DND-41 (cell line): ENCODE measurements at regions not wholly inside any gene's neighbourhood (a gene's known extent, or its start where the extent isn't known, plus 50 kb on each side); places are given as distances from the start of the nearest gene placed in this dataset.

ENCODE experiments used
- ATAC-seq: fragments of 200-7000 bp; cut with Tn5 transposase; 3 replicates; pipeline ENCODE4 v1.9.1; 2021; ENCODE audit warnings: low read depth; ENCODE audit not compliant: insufficient read depth
- DNase-seq: peaks from one replicate; pipeline ENCODE4 v3.0.0-alpha.2; 2020
- H2AFZ ChIP-seq: 2 replicates; pipeline ENCODE4 v1.6.0; 2012; ENCODE audit warnings: low read depth, low read length
- H3K27ac ChIP-seq: 2 replicates; pipeline ENCODE4 v1.5.1; 2012; ENCODE audit warnings: low read length, inconsistent platforms
- H3K27me3 ChIP-seq: fragments of 200-600 bp; sonication (generic); 2 replicates; pipeline ENCODE4 v1.6.0; 2012; ENCODE audit warnings: low read length, mild to moderate bottlenecking, inconsistent platforms; ENCODE audit not compliant: insufficient read depth, poor library complexity
- H3K36me3 ChIP-seq: 2 replicates; pipeline ENCODE4 v1.5.1; 2012; ENCODE audit warnings: low read length, inconsistent platforms; ENCODE audit not compliant: insufficient read depth
- H3K4me1 ChIP-seq: 2 replicates; pipeline ENCODE4 v1.5.1; 2012; ENCODE audit warnings: mild to moderate bottlenecking, low read length; ENCODE audit not compliant: insufficient read depth
- H3K4me2 ChIP-seq: 2 replicates; pipeline ENCODE4 v1.6.0; 2012; ENCODE audit warnings: mild to moderate bottlenecking, moderate library complexity, low read length, inconsistent platforms; ENCODE audit not compliant: insufficient read depth
- H3K4me3 ChIP-seq, 2 experiments: fragments of 200-600 bp in 1 of 2; shearing (Covaris generic) in 1 of 2; 2 replicates each; pipeline ENCODE4 v1.5.1; 2012 to 2016; ENCODE audit warnings: inconsistent platforms in 2 of 2, low read length in 2 of 2, mild to moderate bottlenecking in 2 of 2, low read depth in 1 of 2, moderate library complexity in 1 of 2
- H3K79me2 ChIP-seq: 2 replicates; pipeline ENCODE4 v1.6.0; 2012; ENCODE audit warnings: low read length, inconsistent platforms; ENCODE audit not compliant: insufficient read depth
- H3K9ac ChIP-seq: 2 replicates; pipeline ENCODE4 v1.6.0; 2012; ENCODE audit warnings: low read depth, mild to moderate bottlenecking, inconsistent platforms, low read length, moderate library complexity
- H3K9me3 ChIP-seq: 2 replicates; pipeline ENCODE4 v1.5.1; 2012; ENCODE audit warnings: low read length, moderate library complexity, mild to moderate bottlenecking, inconsistent platforms; ENCODE audit not compliant: insufficient read depth, severe bottlenecking
- H4K20me1 ChIP-seq: 2 replicates; pipeline ENCODE4 v1.6.0; 2012; ENCODE audit warnings: low read length; ENCODE audit not compliant: insufficient read depth
- EZH2 ChIP-seq: IDR thresholded peaks from 3 replicates; pipeline ENCODE4 v1.6.1; 2012; ENCODE audit warnings: borderline replicate concordance, low read depth, mild to moderate bottlenecking, moderate library complexity, low read length, inconsistent platforms; ENCODE audit not compliant: severe bottlenecking
- TF ChIP-seq, protein P1 (sequence below): IDR thresholded peaks from 2 replicates; pipeline ENCODE4 v1.5.1; 2012; ENCODE audit warnings: borderline replicate concordance, low read length, moderate library complexity, mild to moderate bottlenecking; ENCODE audit not compliant: poor library complexity, severe bottlenecking; ENCODE audit errors: extremely low read depth

DNA sequence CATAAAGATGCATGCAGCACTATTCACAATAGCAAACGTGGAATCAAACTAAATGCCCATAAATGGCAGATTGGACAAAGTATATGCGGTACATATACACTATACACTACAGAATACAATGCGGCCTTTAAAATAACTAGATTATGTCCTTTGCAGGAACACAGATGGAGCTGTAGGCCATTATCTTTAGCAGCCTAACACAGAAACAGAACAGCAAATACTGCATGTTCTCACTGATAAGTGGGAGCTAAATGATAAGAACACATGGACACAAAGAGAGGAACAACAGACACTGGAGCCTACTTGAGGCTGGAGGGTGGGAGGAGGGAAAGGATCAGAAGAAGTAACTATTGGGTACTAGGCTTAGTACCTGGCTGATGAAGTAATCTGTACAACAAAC is 758.2 kb downstream of the TLE1 start:
- no peaks in the 10 kb centered on the region for H3K9me3 ChIP-seq
- H3K36me3 ChIP-seq, result no peaks in the 10 kb centered on the region
- no peaks in the 10 kb centered on the region for H3K27me3 ChIP-seq
- H3K27ac ChIP-seq, result no peak overlapping the region
- no peaks in the 10 kb centered on the region for H3K4me1 ChIP-seq
- TF ChIP-seq EZH2, result no peak
- TF ChIP-seq, protein P1, sequence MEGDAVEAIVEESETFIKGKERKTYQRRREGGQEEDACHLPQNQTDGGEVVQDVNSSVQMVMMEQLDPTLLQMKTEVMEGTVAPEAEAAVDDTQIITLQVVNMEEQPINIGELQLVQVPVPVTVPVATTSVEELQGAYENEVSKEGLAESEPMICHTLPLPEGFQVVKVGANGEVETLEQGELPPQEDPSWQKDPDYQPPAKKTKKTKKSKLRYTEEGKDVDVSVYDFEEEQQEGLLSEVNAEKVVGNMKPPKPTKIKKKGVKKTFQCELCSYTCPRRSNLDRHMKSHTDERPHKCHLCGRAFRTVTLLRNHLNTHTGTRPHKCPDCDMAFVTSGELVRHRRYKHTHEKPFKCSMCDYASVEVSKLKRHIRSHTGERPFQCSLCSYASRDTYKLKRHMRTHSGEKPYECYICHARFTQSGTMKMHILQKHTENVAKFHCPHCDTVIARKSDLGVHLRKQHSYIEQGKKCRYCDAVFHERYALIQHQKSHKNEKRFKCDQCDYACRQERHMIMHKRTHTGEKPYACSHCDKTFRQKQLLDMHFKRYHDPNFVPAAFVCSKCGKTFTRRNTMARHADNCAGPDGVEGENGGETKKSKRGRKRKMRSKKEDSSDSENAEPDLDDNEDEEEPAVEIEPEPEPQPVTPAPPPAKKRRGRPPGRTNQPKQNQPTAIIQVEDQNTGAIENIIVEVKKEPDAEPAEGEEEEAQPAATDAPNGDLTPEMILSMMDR, result no peak
- DNase-seq (no peak), ATAC-seq (no peak)
- no peaks in the 10 kb centered on the region for H4K20me1 ChIP-seq
- H3K9ac ChIP-seq, result no peak overlapping the region
- H3K79me2 ChIP-seq, result no peaks in the 10 kb centered on the region
- H2AFZ ChIP-seq, result no peak overlapping the region
- no peak overlapping the region for H3K4me2 ChIP-seq
- H3K4me3 ChIP-seq, result no peak overlapping the region

DNA sequence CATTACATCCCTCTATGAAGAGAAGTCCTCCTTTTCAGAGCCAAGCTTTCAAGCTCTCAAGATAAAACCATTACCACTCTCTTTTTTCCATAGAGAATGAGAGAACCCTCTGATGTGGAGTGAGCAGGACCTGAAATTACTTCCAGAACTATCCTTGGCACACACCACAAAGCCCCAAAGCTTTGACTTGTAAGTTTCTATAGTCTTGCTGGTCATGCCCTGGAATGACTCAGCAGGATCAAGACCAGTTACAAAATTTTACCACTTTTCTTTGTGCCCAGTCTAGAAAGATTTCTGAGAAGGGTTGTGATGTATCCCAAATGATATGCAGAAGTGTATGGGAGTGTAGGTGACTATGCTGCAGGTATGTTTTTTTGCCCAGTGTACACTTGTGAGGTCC is 760.6 kb downstream of the TLE1 start:
- TF ChIP-seq, protein P1, result no peak
- no peak for TF ChIP-seq EZH2
- Histone ChIP-seq H3K9ac (no peak overlapping the region), H3K27ac (no peak overlapping the region), H3K36me3 (no peaks in the 10 kb centered on the region), H3K4me2 (no peak overlapping the region), H2AFZ (0 out of 2 replicates have a peak overlapping the region, but pooled peaks have one; percentile 38), H3K9me3 (no peaks in the 10 kb centered on the region), H3K79me2 (no peaks in the 10 kb centered on the region), H3K4me3 (no peak overlapping the region), H3K27me3 (no peaks in the 10 kb centered on the region), H4K20me1 (no peaks in the 10 kb centered on the region), H3K4me1 (no peaks in the 10 kb centered on the region)
- ATAC-seq (no peak), DNase-seq (no peak)

DNA sequence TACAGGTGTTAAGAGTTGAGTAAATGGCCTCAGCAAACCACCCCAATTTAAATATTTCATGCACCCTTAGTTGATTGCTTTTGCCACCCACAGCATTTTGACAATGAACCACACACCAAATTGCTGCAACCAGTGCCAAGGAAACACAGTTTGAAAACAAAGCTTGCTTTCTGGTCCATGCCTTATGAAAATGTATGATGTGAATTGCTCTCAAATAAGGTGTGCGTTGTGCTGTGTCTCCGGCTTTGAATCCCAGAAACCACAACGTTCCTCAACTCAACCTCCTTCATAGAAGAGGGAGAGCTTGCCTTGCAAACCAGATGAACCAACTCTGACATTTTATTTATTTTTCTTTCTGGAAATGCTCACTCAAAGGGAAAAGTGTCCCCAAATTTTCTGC is 762.7 kb downstream of the TLE1 start:
- no peak overlapping the region for H3K4me2 ChIP-seq
- H3K27me3 ChIP-seq, result no peaks in the 10 kb centered on the region

More for the DNA sequence above, 762.7 kb downstream of the TLE1 start:
- TF ChIP-seq, protein P1, result no peak
- TF ChIP-seq EZH2, result no peak
- no peak for ATAC-seq
- Histone ChIP-seq H3K27ac (no peak overlapping the region), H2AFZ (no peak overlapping the region), H3K79me2 (no peaks in the 10 kb centered on the region), H3K4me3 (no peak overlapping the region), H3K9ac (no peak overlapping the region), H4K20me1 (no peaks in the 10 kb centered on the region), H3K4me1 (no peaks in the 10 kb centered on the region), H3K9me3 (no peaks in the 10 kb centered on the region), H3K36me3 (no peaks in the 10 kb centered on the region)
- DNase-seq, result no peak
